Left lung (tissue), 4 donors: ENCODE measurements at regions not wholly inside any gene's neighbourhood (a gene's known extent, or its start where the extent isn't known, plus 50 kb on each side); places are given as distances from the start of the nearest gene placed in this dataset.
"Not testable (repeated sequence)": the region's sequence is repeated elsewhere in the genome, so short reads cannot be mapped to it uniquely, and the experiment has no call there.

Experiments used
- ATAC-seq: fragments of 200-7000 bp; cut with Tn5 transposase; one replicate; pipeline ENCODE4 v1.9.1; 2020; ENCODE audit warnings: moderate library complexity
- DNase-seq, 4 donors: peaks; one replicate each; pipeline ENCODE4 v3.0.0-alpha.2; 2013 to 2020
- H3K27ac ChIP-seq, 2 donors: fragments of 200-600 bp; sonication (generic) in 1 of 2; one replicate each; pipeline versions ENCODE4 v1.5.0 to v1.8.0; 2020 to 2021
- H3K27me3 ChIP-seq, 2 donors: fragments of 200-600 bp; sonication (generic) in 1 of 2; one replicate each; pipeline versions ENCODE4 v1.5.0 to v1.8.0; 2020 to 2021
- H3K36me3 ChIP-seq, 2 donors: fragments of 200-600 bp; sonication (generic) in 1 of 2; one replicate each; pipeline versions ENCODE4 v1.5.0 to v1.8.0; 2020 to 2021
- H3K4me1 ChIP-seq, 2 donors: fragments of 200-600 bp; one replicate each; pipeline ENCODE4 v1.8.0; 2021
- H3K4me3 ChIP-seq, 2 donors: fragments of 200-600 bp; sonication (generic) in 1 of 2; one replicate each; pipeline versions ENCODE4 v1.5.0 to v1.8.0; 2020 to 2021; ENCODE audit warnings: mild to moderate bottlenecking in 1 of 2
- H3K9me3 ChIP-seq, 2 donors: fragments of 200-600 bp; sonication (generic) in 1 of 2; one replicate each; pipeline versions ENCODE4 v1.5.0 to v1.8.0; 2020 to 2021
- CTCF ChIP-seq, 2 donors: fragments of 200-600 bp; sonication (generic) in 1 of 2; IDR thresholded peaks; one replicate each; pipeline versions ENCODE4 v1.5.0 to v1.8.0; 2021; ENCODE audit warnings: antibody characterized with exemption in 2 of 2
- intact Hi-C, 2 donors: fragments of 100-400 bp; cut with DNase I; formaldehyde crosslinking; loops; one replicate each; pipeline versions ENCODE4 v1.11.2 to v1.14.2; 2022
- donor health status: DM: no; HTN: yes; CAD: no.
- donor health status: DM: no; HTN: no; CAD: no.

GRCh38 chr5:99586878-99587277 is 658.1 kb upstream of the CHD1 start:
- intact Hi-C loops, result no loop called here
- ATAC-seq (no peak), DNase-seq (no peak)

GRCh38 chr5:99581204-99581603 is 652.4 kb upstream of the CHD1 start:
- H3K4me1 ChIP-seq, H3K27ac ChIP-seq, ATAC-seq, intact Hi-C loops, H3K4me3 ChIP-seq, H3K9me3 ChIP-seq, DNase-seq, H3K27me3 ChIP-seq, H3K36me3 ChIP-seq: not testable (repeated sequence)

More at GRCh38 chr5:99586878-99587277, 658.1 kb upstream of the CHD1 start:
- Histone ChIP-seq H3K4me1 (no peaks in the 10 kb centered on the region), H3K9me3 (no peaks in the 10 kb centered on the region), H3K4me3 (no peak overlapping the region), H3K27ac (no peak overlapping the region), H3K27me3 (no peaks in the 10 kb centered on the region), H3K36me3 (no peaks in the 10 kb centered on the region)
- TF ChIP-seq CTCF (IDR thresholded peaks at IDR 0.05), result no peak

- H3K4me1 ChIP-seq, DNase-seq, intact Hi-C loops, ATAC-seq, H3K27ac ChIP-seq, H3K36me3 ChIP-seq, H3K4me3 ChIP-seq, H3K9me3 ChIP-seq, H3K27me3 ChIP-seq: not testable (repeated sequence)
Observed at GRCh38 chr5:99562937-99563627, 634.3 kb upstream of the CHD1 start.

GRCh38 chr5:99553211-99553810 is 624.5 kb upstream of the CHD1 start:
- no peaks in the 10 kb centered on the region for H3K27me3 ChIP-seq
- H3K27ac ChIP-seq, result no peak overlapping the region
- TF ChIP-seq CTCF (IDR thresholded peaks at IDR 0.05), result no peak
- no peaks in the 10 kb centered on the region for H3K4me1 ChIP-seq
- no peak for DNase-seq
- no peak overlapping the region for H3K4me3 ChIP-seq
- intact Hi-C loops, result no loop called here
- ATAC-seq, result no peak
- H3K9me3 ChIP-seq, result no peaks in the 10 kb centered on the region
- H3K36me3 ChIP-seq, result no peaks in the 10 kb centered on the region

GRCh38 chr5:99544356-99544755 is 615.5 kb upstream of the CHD1 start:
- DNase-seq (no peak), ATAC-seq (no peak)
- no peak for TF ChIP-seq CTCF (IDR thresholded peaks at IDR 0.05)
- Histone ChIP-seq H3K4me1 (no peaks in the 10 kb centered on the region), H3K9me3 (no peaks in the 10 kb centered on the region), H3K27me3 (no peaks in the 10 kb centered on the region), H3K4me3 (no peak overlapping the region), H3K36me3 (no peaks in the 10 kb centered on the region), H3K27ac (no peak overlapping the region)
- intact Hi-C loops, result no loop called here

- no peaks in the 10 kb centered on the region for H3K9me3 ChIP-seq
- H3K4me1 ChIP-seq, result no peaks in the 10 kb centered on the region
- no peak overlapping the region for H3K4me3 ChIP-seq
- no peak overlapping the region for H3K27ac ChIP-seq
- intact Hi-C loops, result no loop called here
- ATAC-seq (no peak), DNase-seq (peak in 2 of 4 donors; percentile 4 to 7)
- no peak for TF ChIP-seq CTCF (IDR thresholded peaks at IDR 0.05)
- no peaks in the 10 kb centered on the region for H3K27me3 ChIP-seq
- H3K36me3 ChIP-seq, result no peaks in the 10 kb centered on the region
Observed at GRCh38 chr5:99543841-99544240, 615.0 kb upstream of the CHD1 start.

GRCh38 chr5:99534241-99534640 is 605.4 kb upstream of the CHD1 start:
- ATAC-seq, result not testable (repeated sequence)

GRCh38 chr5:99521666-99522065 is 592.9 kb upstream of the CHD1 start:
- ATAC-seq, H3K4me1 ChIP-seq, H3K36me3 ChIP-seq, intact Hi-C loops, H3K9me3 ChIP-seq, H3K27me3 ChIP-seq, DNase-seq, H3K27ac ChIP-seq, H3K4me3 ChIP-seq: not testable (repeated sequence)

More at GRCh38 chr5:99534241-99534640, 605.4 kb upstream of the CHD1 start:
- H3K4me3 ChIP-seq, H3K27ac ChIP-seq, H3K27me3 ChIP-seq, H3K36me3 ChIP-seq, intact Hi-C loops, H3K9me3 ChIP-seq, H3K4me1 ChIP-seq: not testable (repeated sequence)
- peak in 1 of 4 donors; percentile 43 for DNase-seq

- H3K27ac ChIP-seq, H3K36me3 ChIP-seq, H3K4me1 ChIP-seq, ATAC-seq, H3K9me3 ChIP-seq, intact Hi-C loops, H3K27me3 ChIP-seq, DNase-seq, H3K4me3 ChIP-seq: not testable (repeated sequence)
Observed at GRCh38 chr5:99515864-99516490, 587.2 kb upstream of the CHD1 start.
